ENCODE measurements at regions not wholly inside any gene's neighbourhood (a gene's known extent, or its start where the extent isn't known, plus 50 kb on each side); places are given as distances from the start of the nearest gene placed in this dataset.

DNA sequence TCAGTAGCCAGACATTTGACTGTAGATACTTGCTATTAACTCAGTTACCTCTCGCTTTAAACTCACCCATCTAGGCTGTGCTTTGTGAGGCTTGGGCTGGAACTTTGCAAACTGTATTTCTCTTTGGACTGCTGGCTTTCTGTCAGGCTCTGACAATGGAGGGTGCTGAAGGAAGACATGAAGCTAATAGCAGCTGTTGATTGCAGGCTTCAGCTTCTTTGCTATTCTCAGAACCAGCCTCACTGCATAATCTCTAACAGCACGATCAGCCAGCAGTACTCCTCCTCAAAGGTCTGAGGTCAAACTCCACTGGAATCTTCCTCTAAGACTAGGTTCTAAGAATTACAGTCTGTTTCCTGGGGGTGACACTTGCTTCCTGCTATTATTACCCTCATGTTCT lies 295.6 kb downstream of the ZBBX start:
- no peaks in the 10 kb centered on the region for H3K27me3 ChIP-seq (ENCODE audit: control insufficient read depth in 3 of 3, insufficient read depth in 3 of 3, low read depth in 1 of 3, low read length in 3 of 3)
- no peaks in the 10 kb centered on the region for H3K36me3 ChIP-seq (replicated peaks in 1 of 2; ENCODE audit: control insufficient read depth in 2 of 2, insufficient read depth in 2 of 2, low read length in 2 of 2)
- H2BK120ac ChIP-seq (ENCODE audit: low read depth, low read length) = no peak overlapping the region
- no peak overlapping the region for H2AK5ac ChIP-seq (ENCODE audit: low read depth, low read length)
- no peak overlapping the region for H2BK12ac ChIP-seq (ENCODE audit: low read length)
- H3K4ac ChIP-seq (ENCODE audit: low read length) = no peak overlapping the region
- no peak for DNase-seq (ENCODE audit: low spot score)
- WGBS, 2 donors (ENCODE audit: extremely low coverage in 2 of 2, insufficient read length in 2 of 2, insufficient replicate concordance in 1 of 2) = no CpG with 5 or more reads among the region's 2 CpGs
- no peak overlapping the region for H3K14ac ChIP-seq (ENCODE audit: low read length)
- no peak overlapping the region for H3K9ac ChIP-seq (ENCODE audit: low read depth, low read length, poor library complexity)
- H2BK15ac ChIP-seq (ENCODE audit: low read length) = no peak overlapping the region
- H2BK5ac ChIP-seq (ENCODE audit: low read length) = no peak overlapping the region
- peaks cover 5 to 10% of the 10 kb centered on the region in 2 donors for H3K4me1 ChIP-seq (ENCODE audit: control insufficient read depth in 2 of 2, insufficient read depth in 1 of 2, low read depth in 1 of 2, low read length in 2 of 2)
- H3K23ac ChIP-seq (ENCODE audit: low read depth, low read length, poor library complexity) = no peak overlapping the region
- no peak overlapping the region for H3K18ac ChIP-seq (ENCODE audit: low read length)
- H3K4me3 ChIP-seq (ENCODE audit: low read length in 2 of 2) = no peak overlapping the region
- H4K91ac ChIP-seq (ENCODE audit: low read depth, low read length, poor library complexity) = no peak overlapping the region
- peak overlapping the region; percentile 13 for H3K27ac ChIP-seq (replicated peaks; ENCODE audit: low read length)
- no peak overlapping the region for H4K8ac ChIP-seq (ENCODE audit: low read depth, low read length)
- no peak overlapping the region for H3K4me2 ChIP-seq (ENCODE audit: insufficient read depth, low read length, poor library complexity, severe bottlenecking)
- H2AFZ ChIP-seq (ENCODE audit: low read length) = peak overlapping the region; percentile 81
- H3K79me1 ChIP-seq (ENCODE audit: low read depth, low read length) = no peaks in the 10 kb centered on the region
- H3K9me3 ChIP-seq (replicated peaks in 1 of 2; ENCODE audit: control insufficient read depth in 2 of 2, insufficient read depth in 1 of 2, low read depth in 1 of 2, low read length in 2 of 2) = no peaks in the 10 kb centered on the region

DNA sequence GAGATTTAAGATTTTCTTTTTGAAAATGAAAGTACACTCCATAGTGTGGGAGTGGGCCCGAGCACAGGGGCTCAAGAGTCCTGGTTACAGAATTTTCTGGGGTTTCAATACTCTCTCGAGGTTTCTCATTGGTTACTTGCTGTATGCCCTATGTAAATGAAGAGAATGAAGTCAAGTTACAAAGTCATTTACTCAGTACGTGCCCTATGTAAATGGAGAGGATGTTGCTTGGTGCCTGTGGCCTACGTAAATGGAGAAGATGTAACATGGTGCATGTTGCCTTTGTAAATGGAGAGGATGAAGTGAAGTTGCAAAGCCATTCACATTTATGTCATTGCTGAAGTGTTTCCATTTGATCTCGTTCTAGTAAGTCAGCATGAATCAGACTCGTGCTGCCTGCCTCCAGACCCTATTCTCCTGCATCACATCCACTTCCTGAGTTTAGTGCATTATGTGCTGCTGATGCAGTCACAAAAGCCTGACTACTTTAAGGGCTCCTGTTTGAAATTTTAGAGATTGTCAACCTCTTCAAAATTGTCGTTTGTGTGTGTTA lies 302.0 kb downstream of the ZBBX start:
- Histone ChIP-seq H3K79me1 (ENCODE audit: low read depth, low read length) (no peaks in the 10 kb centered on the region), H3K14ac (ENCODE audit: low read length) (no peak overlapping the region), H3K18ac (ENCODE audit: low read length) (no peak overlapping the region), H3K27ac (replicated peaks; ENCODE audit: low read length) (no peak overlapping the region), H2AK5ac (ENCODE audit: low read depth, low read length) (no peak overlapping the region), H3K4me1 (ENCODE audit: control insufficient read depth in 2 of 2, insufficient read depth in 1 of 2, low read depth in 1 of 2, low read length in 2 of 2) (peaks cover 0 to 3% of the 10 kb centered on the region in 2 donors), H2BK5ac (ENCODE audit: low read length) (no peak overlapping the region), H2AFZ (ENCODE audit: low read length) (peak overlapping the region; percentile 73), H3K27me3 (ENCODE audit: control insufficient read depth in 3 of 3, insufficient read depth in 3 of 3, low read depth in 1 of 3, low read length in 3 of 3) (no peaks in the 10 kb centered on the region), H2BK15ac (ENCODE audit: low read length) (no peak overlapping the region), H3K9ac (ENCODE audit: low read depth, low read length, poor library complexity) (no peak overlapping the region), H4K8ac (ENCODE audit: low read depth, low read length) (no peak overlapping the region), H3K4me2 (ENCODE audit: insufficient read depth, low read length, poor library complexity, severe bottlenecking) (no peak overlapping the region), H3K4ac (ENCODE audit: low read length) (no peak overlapping the region), H4K91ac (ENCODE audit: low read depth, low read length, poor library complexity) (no peak overlapping the region), H3K23ac (ENCODE audit: low read depth, low read length, poor library complexity) (no peak overlapping the region), H2BK120ac (ENCODE audit: low read depth, low read length) (no peak overlapping the region), H3K9me3 (replicated peaks in 1 of 2; ENCODE audit: control insufficient read depth in 2 of 2, insufficient read depth in 1 of 2, low read depth in 1 of 2, low read length in 2 of 2) (no peaks in the 10 kb centered on the region), H2BK12ac (ENCODE audit: low read length) (no peak overlapping the region), H3K36me3 (replicated peaks in 1 of 2; ENCODE audit: control insufficient read depth in 2 of 2, insufficient read depth in 2 of 2, low read length in 2 of 2) (no peaks in the 10 kb centered on the region), H3K4me3 (ENCODE audit: low read length in 2 of 2) (peak overlapping the region in 1 of 2 donors; percentile 29)
- no CpG with 5 or more reads among the region's 7 CpGs for WGBS, 2 donors (ENCODE audit: extremely low coverage in 2 of 2, insufficient read length in 2 of 2, insufficient replicate concordance in 1 of 2)
- no peak for DNase-seq (ENCODE audit: low spot score)

DNA sequence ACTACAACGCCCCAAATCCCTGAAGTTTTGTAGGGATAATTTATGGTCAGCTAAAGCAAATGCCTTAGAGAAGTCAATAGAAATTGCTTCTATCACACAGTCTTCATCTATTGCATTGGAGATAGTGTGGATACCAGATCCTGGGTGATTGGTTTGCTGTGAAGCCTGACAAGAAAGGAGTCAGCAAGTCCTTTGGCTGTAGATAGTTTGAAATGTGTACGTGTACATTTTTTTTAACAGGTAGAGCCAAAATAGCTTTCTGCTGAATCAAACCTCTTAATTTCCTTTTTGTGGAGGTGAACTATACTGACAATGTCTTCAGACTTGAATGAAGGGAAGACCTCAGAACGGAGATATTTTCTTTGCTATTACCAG lies 312.3 kb downstream of the ZBBX start:
- Histone ChIP-seq H2AK5ac (ENCODE audit: low read depth, low read length) (no peak overlapping the region), H3K4me3 (ENCODE audit: low read length in 2 of 2) (no peak overlapping the region), H3K9ac (ENCODE audit: low read depth, low read length, poor library complexity) (no peak overlapping the region), H3K4ac (ENCODE audit: low read length) (no peak overlapping the region), H4K8ac (ENCODE audit: low read depth, low read length) (no peak overlapping the region), H3K14ac (ENCODE audit: low read length) (no peak overlapping the region), H2BK12ac (ENCODE audit: low read length) (no peak overlapping the region), H4K91ac (ENCODE audit: low read depth, low read length, poor library complexity) (no peak overlapping the region), H3K27ac (replicated peaks; ENCODE audit: low read length) (no peak overlapping the region), H3K27me3 (ENCODE audit: control insufficient read depth in 3 of 3, insufficient read depth in 3 of 3, low read depth in 1 of 3, low read length in 3 of 3) (no peaks in the 10 kb centered on the region), H3K18ac (ENCODE audit: low read length) (no peak overlapping the region), H3K4me2 (ENCODE audit: insufficient read depth, low read length, poor library complexity, severe bottlenecking) (no peak overlapping the region), H2BK15ac (ENCODE audit: low read length) (no peak overlapping the region), H3K23ac (ENCODE audit: low read depth, low read length, poor library complexity) (no peak overlapping the region), H2BK5ac (ENCODE audit: low read length) (no peak overlapping the region), H3K4me1 (ENCODE audit: control insufficient read depth in 2 of 2, insufficient read depth in 1 of 2, low read depth in 1 of 2, low read length in 2 of 2) (no peaks in the 10 kb centered on the region), H3K36me3 (replicated peaks in 1 of 2; ENCODE audit: control insufficient read depth in 2 of 2, insufficient read depth in 2 of 2, low read length in 2 of 2) (no peaks in the 10 kb centered on the region), H3K9me3 (replicated peaks in 1 of 2; ENCODE audit: control insufficient read depth in 2 of 2, insufficient read depth in 1 of 2, low read depth in 1 of 2, low read length in 2 of 2) (no peaks in the 10 kb centered on the region), H3K79me1 (ENCODE audit: low read depth, low read length) (no peaks in the 10 kb centered on the region), H2AFZ (ENCODE audit: low read length) (no peak overlapping the region), H2BK120ac (ENCODE audit: low read depth, low read length) (no peak overlapping the region)
- DNase-seq (ENCODE audit: low spot score) = no peak
- no CpG with 5 or more reads among the region's 3 CpGs for WGBS, 2 donors (ENCODE audit: extremely low coverage in 2 of 2, insufficient read length in 2 of 2, insufficient replicate concordance in 1 of 2)

DNA sequence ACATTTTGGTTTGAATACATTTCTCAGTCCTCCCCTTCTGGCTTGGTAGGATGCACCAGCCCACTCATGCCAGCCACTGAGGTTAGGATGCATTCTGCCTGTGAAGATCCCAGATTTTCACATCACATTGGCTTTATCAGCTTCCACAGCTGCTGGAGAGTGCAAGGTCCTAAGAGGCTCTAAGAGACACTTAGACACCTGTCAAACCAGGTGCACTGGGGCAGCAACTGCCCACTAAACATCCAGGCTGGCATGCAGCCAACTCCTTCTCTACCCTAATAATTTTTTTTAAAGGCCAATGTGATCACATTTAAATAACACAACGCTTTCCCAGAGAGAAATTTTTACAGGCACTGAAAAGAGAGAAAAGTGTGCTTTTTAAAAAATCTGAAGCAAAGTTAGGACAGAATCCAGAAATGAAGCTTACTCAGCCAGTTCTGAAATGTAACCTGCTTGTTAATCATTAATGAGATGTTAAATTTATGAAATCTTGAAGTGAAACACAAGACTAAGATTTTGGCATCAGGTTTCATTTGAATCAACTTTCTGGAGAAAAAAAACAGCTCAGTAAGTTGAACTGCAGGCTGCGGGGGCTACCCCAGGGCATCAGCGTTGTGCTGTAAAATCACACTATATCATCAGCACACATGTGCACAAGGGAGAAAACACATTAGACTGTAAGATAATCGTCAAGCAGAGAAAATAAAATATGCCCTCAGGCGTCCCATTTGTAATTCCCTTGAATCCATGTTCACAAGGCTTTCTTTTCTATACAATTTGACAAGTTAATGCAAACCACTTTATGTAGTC lies 312.9 kb downstream of the ZBBX start:
- Histone ChIP-seq H3K27ac (replicated peaks; ENCODE audit: low read length) (no peak overlapping the region), H3K79me1 (ENCODE audit: low read depth, low read length) (no peaks in the 10 kb centered on the region), H3K27me3 (ENCODE audit: control insufficient read depth in 3 of 3, insufficient read depth in 3 of 3, low read depth in 1 of 3, low read length in 3 of 3) (no peaks in the 10 kb centered on the region), H2AK5ac (ENCODE audit: low read depth, low read length) (no peak overlapping the region), H3K9ac (ENCODE audit: low read depth, low read length, poor library complexity) (no peak overlapping the region), H2BK120ac (ENCODE audit: low read depth, low read length) (no peak overlapping the region), H3K36me3 (replicated peaks in 1 of 2; ENCODE audit: control insufficient read depth in 2 of 2, insufficient read depth in 2 of 2, low read length in 2 of 2) (no peaks in the 10 kb centered on the region), H4K91ac (ENCODE audit: low read depth, low read length, poor library complexity) (no peak overlapping the region), H3K4me1 (ENCODE audit: control insufficient read depth in 2 of 2, insufficient read depth in 1 of 2, low read depth in 1 of 2, low read length in 2 of 2) (no peaks in the 10 kb centered on the region), H2BK5ac (ENCODE audit: low read length) (no peak overlapping the region), H3K9me3 (replicated peaks in 1 of 2; ENCODE audit: control insufficient read depth in 2 of 2, insufficient read depth in 1 of 2, low read depth in 1 of 2, low read length in 2 of 2) (no peaks in the 10 kb centered on the region), H2BK12ac (ENCODE audit: low read length) (no peak overlapping the region), H3K4me3 (ENCODE audit: low read length in 2 of 2) (no peak overlapping the region), H3K23ac (ENCODE audit: low read depth, low read length, poor library complexity) (no peak overlapping the region), H3K14ac (ENCODE audit: low read length) (no peak overlapping the region), H3K4me2 (ENCODE audit: insufficient read depth, low read length, poor library complexity, severe bottlenecking) (no peak overlapping the region), H2BK15ac (ENCODE audit: low read length) (no peak overlapping the region), H2AFZ (ENCODE audit: low read length) (no peak overlapping the region), H4K8ac (ENCODE audit: low read depth, low read length) (no peak overlapping the region), H3K4ac (ENCODE audit: low read length) (no peak overlapping the region), H3K18ac (ENCODE audit: low read length) (no peak overlapping the region)
- WGBS, 2 donors (ENCODE audit: extremely low coverage in 2 of 2, insufficient read length in 2 of 2, insufficient replicate concordance in 1 of 2) = no CpG with 5 or more reads among the region's 5 CpGs
- no peak for DNase-seq (ENCODE audit: low spot score)
